ENCODE measurements at regions not wholly inside any gene's neighbourhood (a gene's known extent, or its start where the extent isn't known, plus 50 kb on each side); places are given as distances from the start of the nearest gene placed in this dataset.

DNA sequence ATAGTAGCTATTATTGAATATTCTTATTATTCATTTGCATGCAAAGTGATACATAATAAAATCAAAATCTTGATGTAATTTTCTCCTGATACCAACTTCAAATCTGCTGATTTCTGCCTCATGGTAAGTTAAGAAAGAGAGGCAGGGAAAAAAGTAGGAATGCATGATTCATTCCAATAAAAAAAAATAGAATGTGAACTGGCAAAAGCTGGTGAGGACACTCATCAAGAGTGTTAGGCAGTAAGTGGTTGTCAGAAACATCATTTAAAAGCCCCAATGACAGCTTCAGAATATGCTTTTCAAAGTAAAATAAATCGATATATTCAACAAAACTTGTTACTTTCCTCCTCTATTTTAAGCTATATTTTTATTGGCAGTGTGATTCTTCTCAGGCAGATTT is 979.1 kb downstream of the TECRL start (continued):
- no peak for TF ChIP-seq EZH2phosphoT487 (IDR thresholded peaks at IDR 0.05; ENCODE audit: unreplicated experiment)
- TF ChIP-seq, protein P1, sequence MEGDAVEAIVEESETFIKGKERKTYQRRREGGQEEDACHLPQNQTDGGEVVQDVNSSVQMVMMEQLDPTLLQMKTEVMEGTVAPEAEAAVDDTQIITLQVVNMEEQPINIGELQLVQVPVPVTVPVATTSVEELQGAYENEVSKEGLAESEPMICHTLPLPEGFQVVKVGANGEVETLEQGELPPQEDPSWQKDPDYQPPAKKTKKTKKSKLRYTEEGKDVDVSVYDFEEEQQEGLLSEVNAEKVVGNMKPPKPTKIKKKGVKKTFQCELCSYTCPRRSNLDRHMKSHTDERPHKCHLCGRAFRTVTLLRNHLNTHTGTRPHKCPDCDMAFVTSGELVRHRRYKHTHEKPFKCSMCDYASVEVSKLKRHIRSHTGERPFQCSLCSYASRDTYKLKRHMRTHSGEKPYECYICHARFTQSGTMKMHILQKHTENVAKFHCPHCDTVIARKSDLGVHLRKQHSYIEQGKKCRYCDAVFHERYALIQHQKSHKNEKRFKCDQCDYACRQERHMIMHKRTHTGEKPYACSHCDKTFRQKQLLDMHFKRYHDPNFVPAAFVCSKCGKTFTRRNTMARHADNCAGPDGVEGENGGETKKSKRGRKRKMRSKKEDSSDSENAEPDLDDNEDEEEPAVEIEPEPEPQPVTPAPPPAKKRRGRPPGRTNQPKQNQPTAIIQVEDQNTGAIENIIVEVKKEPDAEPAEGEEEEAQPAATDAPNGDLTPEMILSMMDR (conservative IDR thresholded peaks at IDR 0.05; ENCODE audit: low read depth in 2 of 2): no peak
- TF ChIP-seq EZH2 (IDR thresholded peaks at IDR 0.05; ENCODE audit: low read depth, unreplicated experiment): no peak
- no peak for TF ChIP-seq ZNF114 (CRISPR knock-in tag; IDR thresholded peaks at IDR 0.05)
- TF ChIP-seq, protein P2, sequence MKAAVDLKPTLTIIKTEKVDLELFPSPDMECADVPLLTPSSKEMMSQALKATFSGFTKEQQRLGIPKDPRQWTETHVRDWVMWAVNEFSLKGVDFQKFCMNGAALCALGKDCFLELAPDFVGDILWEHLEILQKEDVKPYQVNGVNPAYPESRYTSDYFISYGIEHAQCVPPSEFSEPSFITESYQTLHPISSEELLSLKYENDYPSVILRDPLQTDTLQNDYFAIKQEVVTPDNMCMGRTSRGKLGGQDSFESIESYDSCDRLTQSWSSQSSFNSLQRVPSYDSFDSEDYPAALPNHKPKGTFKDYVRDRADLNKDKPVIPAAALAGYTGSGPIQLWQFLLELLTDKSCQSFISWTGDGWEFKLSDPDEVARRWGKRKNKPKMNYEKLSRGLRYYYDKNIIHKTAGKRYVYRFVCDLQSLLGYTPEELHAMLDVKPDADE (IDR thresholded peaks at IDR 0.05): no peak
- TF ChIP-seq POLR2AphosphoS5 (IDR thresholded peaks at IDR 0.05; ENCODE audit: low read depth): no peak

DNA sequence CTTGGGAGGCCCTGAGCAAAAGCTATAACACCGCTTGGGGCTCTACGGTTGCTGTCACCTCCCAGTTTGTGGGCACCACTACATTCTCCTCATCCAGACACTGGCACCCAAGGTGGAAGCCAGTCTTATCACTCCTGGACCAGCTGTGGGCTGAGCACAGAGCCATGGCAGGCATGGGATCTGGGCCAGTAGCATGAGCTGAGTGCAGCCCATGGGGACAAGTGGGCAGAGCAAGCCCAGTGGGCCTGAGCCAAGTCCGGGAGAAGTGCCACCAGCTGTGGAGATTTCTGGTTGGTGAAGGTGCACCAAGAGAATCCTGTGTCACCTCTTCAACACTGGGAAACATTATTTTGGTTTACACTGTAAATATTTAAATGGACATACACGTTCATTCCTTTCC is 1013.0 kb downstream of the TECRL start:
- Mint-ChIP-seq H3K27me3 (ENCODE audit: insufficient read depth, low read depth, poor library complexity) (no peaks in the 10 kb centered on the region), H3K27ac (no peak overlapping the region), H3K4me1 (no peaks in the 10 kb centered on the region), H3K36me3 (ENCODE audit: low read depth) (peaks cover 18% of the 10 kb centered on the region; the same call in 1 of the 3 replicates), H3K4me3 (no peak overlapping the region), H3K9me3 (peaks cover 25% of the 10 kb centered on the region)
- DNase-seq (ENCODE audit: low spot score) (no peak), ATAC-seq (no peak)
- Histone ChIP-seq H3F3A (replicated peaks; ENCODE audit: low read depth) (no peaks in the 10 kb centered on the region), H3K27me3 (ENCODE audit: insufficient read depth) (no peaks in the 10 kb centered on the region), H2AFZ (no peak overlapping the region), H3K9me2 (ENCODE audit: insufficient read depth) (no peaks in the 10 kb centered on the region), H3K36me3 (ENCODE audit: insufficient read depth) (0 out of 2 replicates have a peak, but pooled peaks cover 4% of the 10 kb centered on the region), H3K4me2 (no peak overlapping the region), H3K4me1 (ENCODE audit: insufficient read depth) (no peaks in the 10 kb centered on the region), H4K20me1 (replicated peaks; ENCODE audit: insufficient read depth) (no peaks in the 10 kb centered on the region), H3K27ac (ENCODE audit: low read depth) (no peak overlapping the region), H3K79me2 (replicated peaks; ENCODE audit: insufficient read depth) (no peaks in the 10 kb centered on the region), H3K4me3 (no peak overlapping the region)
- TF ChIP-seq NANOG (IDR thresholded peaks at IDR 0.05; ENCODE audit: borderline replicate concordance) (no peak), STAT1 (IDR thresholded peaks at IDR 0.05; ENCODE audit: unreplicated experiment) (no peak), EZH2 (IDR thresholded peaks at IDR 0.05; ENCODE audit: low read depth, unreplicated experiment) (no peak), CREB1 (CRISPR knock-in tag; IDR thresholded peaks at IDR 0.05; ENCODE audit: low read depth) (no peak), ZNF331 (CRISPR knock-in tag; IDR thresholded peaks at IDR 0.05; ENCODE audit: low read depth) (no peak), JUNB (IDR thresholded peaks at IDR 0.05; ENCODE audit: unreplicated experiment) (no peak)

DNA sequence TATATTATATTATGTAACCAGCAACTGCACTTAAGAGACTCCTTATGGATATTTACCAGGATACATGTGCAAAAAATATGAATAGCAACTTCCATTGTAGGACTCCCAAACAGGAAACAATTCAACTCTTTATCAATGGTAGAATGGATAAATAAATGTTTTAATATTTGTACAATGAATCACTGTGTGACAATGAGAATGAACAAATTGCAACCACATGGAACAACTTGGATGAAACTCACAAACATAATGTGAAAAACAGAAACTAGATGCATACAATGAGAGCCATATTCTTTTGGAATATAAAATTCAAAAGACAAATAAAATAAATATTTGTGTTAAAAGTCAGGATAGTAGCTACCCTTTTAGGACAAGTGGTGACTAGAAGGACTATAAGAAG is 1015.7 kb downstream of the TECRL start:
- no peaks in the 10 kb centered on the region for H3K4me1 Mint-ChIP-seq
- Histone ChIP-seq H2AFZ (no peak overlapping the region), H4K20me1 (replicated peaks; ENCODE audit: insufficient read depth) (no peaks in the 10 kb centered on the region), H3K4me1 (ENCODE audit: insufficient read depth) (no peaks in the 10 kb centered on the region), H3K27ac (ENCODE audit: low read depth) (no peak overlapping the region), H3K4me3 (no peak overlapping the region), H3K4me2 (no peak overlapping the region), H3K9me2 (ENCODE audit: insufficient read depth) (no peaks in the 10 kb centered on the region), H3F3A (replicated peaks; ENCODE audit: low read depth) (no peaks in the 10 kb centered on the region), H3K27me3 (ENCODE audit: insufficient read depth) (no peaks in the 10 kb centered on the region), H3K79me2 (replicated peaks; ENCODE audit: insufficient read depth) (no peaks in the 10 kb centered on the region), H3K36me3 (ENCODE audit: insufficient read depth) (0 out of 2 replicates have a peak, but pooled peaks cover 4% of the 10 kb centered on the region)
- H3K4me3 Mint-ChIP-seq: no peak overlapping the region
- peaks cover 25% of the 10 kb centered on the region for H3K9me3 Mint-ChIP-seq
- H3K36me3 Mint-ChIP-seq (ENCODE audit: low read depth): peaks cover 18% of the 10 kb centered on the region; the same call in 1 of the 3 replicates
- H3K27me3 Mint-ChIP-seq (ENCODE audit: insufficient read depth, low read depth, poor library complexity): no peaks in the 10 kb centered on the region
- ATAC-seq: no peak
- H3K27ac Mint-ChIP-seq: no peak overlapping the region
- no peak for DNase-seq (ENCODE audit: low spot score)
- TF ChIP-seq NANOG (IDR thresholded peaks at IDR 0.05; ENCODE audit: borderline replicate concordance): no peak
- TF ChIP-seq, protein P3, sequence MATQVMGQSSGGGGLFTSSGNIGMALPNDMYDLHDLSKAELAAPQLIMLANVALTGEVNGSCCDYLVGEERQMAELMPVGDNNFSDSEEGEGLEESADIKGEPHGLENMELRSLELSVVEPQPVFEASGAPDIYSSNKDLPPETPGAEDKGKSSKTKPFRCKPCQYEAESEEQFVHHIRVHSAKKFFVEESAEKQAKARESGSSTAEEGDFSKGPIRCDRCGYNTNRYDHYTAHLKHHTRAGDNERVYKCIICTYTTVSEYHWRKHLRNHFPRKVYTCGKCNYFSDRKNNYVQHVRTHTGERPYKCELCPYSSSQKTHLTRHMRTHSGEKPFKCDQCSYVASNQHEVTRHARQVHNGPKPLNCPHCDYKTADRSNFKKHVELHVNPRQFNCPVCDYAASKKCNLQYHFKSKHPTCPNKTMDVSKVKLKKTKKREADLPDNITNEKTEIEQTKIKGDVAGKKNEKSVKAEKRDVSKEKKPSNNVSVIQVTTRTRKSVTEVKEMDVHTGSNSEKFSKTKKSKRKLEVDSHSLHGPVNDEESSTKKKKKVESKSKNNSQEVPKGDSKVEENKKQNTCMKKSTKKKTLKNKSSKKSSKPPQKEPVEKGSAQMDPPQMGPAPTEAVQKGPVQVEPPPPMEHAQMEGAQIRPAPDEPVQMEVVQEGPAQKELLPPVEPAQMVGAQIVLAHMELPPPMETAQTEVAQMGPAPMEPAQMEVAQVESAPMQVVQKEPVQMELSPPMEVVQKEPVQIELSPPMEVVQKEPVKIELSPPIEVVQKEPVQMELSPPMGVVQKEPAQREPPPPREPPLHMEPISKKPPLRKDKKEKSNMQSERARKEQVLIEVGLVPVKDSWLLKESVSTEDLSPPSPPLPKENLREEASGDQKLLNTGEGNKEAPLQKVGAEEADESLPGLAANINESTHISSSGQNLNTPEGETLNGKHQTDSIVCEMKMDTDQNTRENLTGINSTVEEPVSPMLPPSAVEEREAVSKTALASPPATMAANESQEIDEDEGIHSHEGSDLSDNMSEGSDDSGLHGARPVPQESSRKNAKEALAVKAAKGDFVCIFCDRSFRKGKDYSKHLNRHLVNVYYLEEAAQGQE (IDR thresholded peaks at IDR 0.05; ENCODE audit: unreplicated experiment): no peak
